Parathyroid adenoma (tissue), 2 donors: ENCODE measurements at regions not wholly inside any gene's neighbourhood (a gene's known extent, or its start where the extent isn't known, plus 50 kb on each side); places are given as distances from the start of the nearest gene placed in this dataset.

Experiments
- H2AFZ ChIP-seq: fragments of 300-600 bp; sonication (generic); one replicate; pipeline ENCODE4 v1.7.0; 2017; ENCODE audit warnings: antibody characterized with exemption, mild to moderate bottlenecking
- H3K27ac ChIP-seq: fragments of 300-600 bp; sonication (generic); one replicate; pipeline ENCODE4 v1.7.0; 2017
- H3K27me3 ChIP-seq: fragments of 300-600 bp; sonication (generic); one replicate; pipeline ENCODE4 v1.7.0; 2017; ENCODE audit warnings: low read length; ENCODE audit not compliant: control insufficient read depth, insufficient read depth
- H3K36me3 ChIP-seq: fragments of 300-600 bp; sonication (generic); one replicate; pipeline ENCODE4 v1.7.0; 2017; ENCODE audit warnings: low read length; ENCODE audit not compliant: control insufficient read depth, insufficient read depth
- H3K4me1 ChIP-seq: fragments of 300-600 bp; sonication (generic); one replicate; pipeline ENCODE4 v1.7.0; 2017; ENCODE audit warnings: control low read depth
- H3K4me2 ChIP-seq: fragments of 300-600 bp; sonication (generic); one replicate; pipeline ENCODE4 v1.7.0; 2017; ENCODE audit warnings: low read length
- H3K4me3 ChIP-seq: fragments of 300-600 bp; sonication (generic); one replicate; pipeline ENCODE4 v1.7.0; 2017; ENCODE audit warnings: low read depth, low read length
- H3K79me2 ChIP-seq: fragments of 300-600 bp; sonication (generic); one replicate; pipeline ENCODE4 v1.7.0; 2017; ENCODE audit warnings: control low read depth
- H3K9ac ChIP-seq: fragments of 300-600 bp; sonication (generic); one replicate; pipeline ENCODE4 v1.7.0; 2017; ENCODE audit warnings: mild to moderate bottlenecking
- H3K9me3 ChIP-seq: fragments of 300-600 bp; sonication (generic); one replicate; pipeline ENCODE4 v1.7.0; 2017; ENCODE audit warnings: low read length; ENCODE audit not compliant: control insufficient read depth
- CTCF ChIP-seq: fragments of 300-600 bp; sonication (generic); IDR thresholded peaks from one replicate; pipeline ENCODE4 v1.7.0; 2017; ENCODE audit warnings: antibody characterized with exemption, mild to moderate bottlenecking
- donor health status: primary hyperparathyroidism.

DNA sequence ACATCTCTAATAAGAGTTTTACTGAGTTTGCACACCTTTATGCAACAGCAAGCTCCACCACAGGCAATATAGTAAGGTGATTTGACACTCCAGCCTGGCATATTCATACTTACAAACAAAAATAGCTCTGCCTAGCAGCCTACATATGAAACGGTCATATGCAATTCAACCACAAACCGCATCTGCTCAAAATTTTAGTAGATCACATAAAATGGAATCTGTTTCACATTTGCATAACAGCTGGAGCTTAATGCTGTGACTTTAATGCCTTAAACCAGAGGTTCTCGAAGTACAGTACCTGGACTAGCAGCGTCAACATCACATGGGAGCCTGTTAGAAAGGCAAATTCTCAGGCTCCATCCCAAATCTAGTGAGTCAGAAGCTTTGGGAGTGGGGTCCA is 578.4 kb downstream of the CDH11 start:
- H3K4me3 ChIP-seq, result no peak overlapping the region
- TF ChIP-seq CTCF, result no peak

DNA sequence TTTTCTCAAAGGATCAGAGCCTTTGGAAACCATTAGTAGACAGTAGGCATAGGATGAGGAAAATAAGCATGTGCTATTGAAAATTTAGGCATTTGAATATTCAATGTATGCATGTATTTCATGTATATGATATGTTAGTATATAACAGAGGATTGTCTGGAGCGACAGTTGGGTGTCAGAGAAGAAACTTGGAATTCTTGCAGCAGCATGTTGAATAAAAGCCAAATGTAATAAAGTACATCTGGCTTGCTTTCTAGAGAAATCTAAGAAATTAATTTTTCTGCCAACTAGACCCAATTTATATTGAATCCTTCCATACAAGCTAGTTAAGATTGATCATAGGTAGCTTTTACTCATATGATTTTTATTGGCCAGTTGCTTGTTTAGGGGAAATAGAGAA is 578.8 kb downstream of the CDH11 start:
- Histone ChIP-seq H3K4me3 (no peak overlapping the region), H3K4me1 (no peaks in the 10 kb centered on the region)
- TF ChIP-seq CTCF, result no peak

More for the DNA sequence above, 578.4 kb downstream of the CDH11 start:
- no peaks in the 10 kb centered on the region for H3K36me3 ChIP-seq
- H3K4me1 ChIP-seq, result no peaks in the 10 kb centered on the region
- H3K9me3 ChIP-seq, result no peaks in the 10 kb centered on the region
- no peak overlapping the region for H3K9ac ChIP-seq
- no peak overlapping the region for H3K27ac ChIP-seq
- no peaks in the 10 kb centered on the region for H3K27me3 ChIP-seq
- no peak overlapping the region for H3K4me2 ChIP-seq
- H2AFZ ChIP-seq, result no peak overlapping the region
- no peaks in the 10 kb centered on the region for H3K79me2 ChIP-seq

DNA sequence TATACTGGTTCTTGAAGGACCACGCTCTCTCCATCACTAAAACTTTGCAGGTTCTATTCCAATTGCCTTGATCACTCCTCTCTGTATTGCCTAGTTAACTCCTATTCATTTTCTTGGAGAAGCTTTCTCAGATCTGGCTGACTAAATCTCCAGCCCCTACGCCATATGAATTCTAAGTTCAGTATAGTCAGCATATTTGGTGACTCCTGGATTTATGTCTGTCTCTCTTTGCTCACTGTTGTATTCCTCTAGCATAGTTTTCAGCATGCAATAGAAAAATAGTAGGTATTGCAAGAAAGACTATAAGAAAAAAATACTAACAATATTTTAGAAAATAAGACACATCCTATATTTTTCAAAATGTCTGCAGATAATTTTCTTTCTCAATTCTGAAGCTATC is 579.7 kb downstream of the CDH11 start:
- Histone ChIP-seq H3K4me1 (no peaks in the 10 kb centered on the region), H3K9ac (no peak overlapping the region), H3K79me2 (no peaks in the 10 kb centered on the region), H3K4me3 (no peak overlapping the region), H2AFZ (no peak overlapping the region), H3K9me3 (no peaks in the 10 kb centered on the region), H3K27me3 (no peaks in the 10 kb centered on the region), H3K4me2 (no peak overlapping the region), H3K36me3 (no peaks in the 10 kb centered on the region), H3K27ac (no peak overlapping the region)
- TF ChIP-seq CTCF, result no peak

More for the DNA sequence above, 578.8 kb downstream of the CDH11 start:
- Histone ChIP-seq H3K27ac (no peak overlapping the region), H2AFZ (no peak overlapping the region), H3K4me2 (no peak overlapping the region), H3K9me3 (no peaks in the 10 kb centered on the region), H3K36me3 (no peaks in the 10 kb centered on the region), H3K79me2 (no peaks in the 10 kb centered on the region), H3K9ac (no peak overlapping the region), H3K27me3 (no peaks in the 10 kb centered on the region)

GRCh38 chr16:64541621-64542020 is 580.2 kb downstream of the CDH11 start:
- Histone ChIP-seq H2AFZ (no peak overlapping the region), H3K79me2 (no peaks in the 10 kb centered on the region), H3K4me2 (no peak overlapping the region), H3K4me3 (no peak overlapping the region), H3K4me1 (no peaks in the 10 kb centered on the region), H3K9ac (no peak overlapping the region), H3K36me3 (no peaks in the 10 kb centered on the region), H3K9me3 (no peaks in the 10 kb centered on the region), H3K27ac (no peak overlapping the region), H3K27me3 (no peaks in the 10 kb centered on the region)
- no peak for TF ChIP-seq CTCF

DNA sequence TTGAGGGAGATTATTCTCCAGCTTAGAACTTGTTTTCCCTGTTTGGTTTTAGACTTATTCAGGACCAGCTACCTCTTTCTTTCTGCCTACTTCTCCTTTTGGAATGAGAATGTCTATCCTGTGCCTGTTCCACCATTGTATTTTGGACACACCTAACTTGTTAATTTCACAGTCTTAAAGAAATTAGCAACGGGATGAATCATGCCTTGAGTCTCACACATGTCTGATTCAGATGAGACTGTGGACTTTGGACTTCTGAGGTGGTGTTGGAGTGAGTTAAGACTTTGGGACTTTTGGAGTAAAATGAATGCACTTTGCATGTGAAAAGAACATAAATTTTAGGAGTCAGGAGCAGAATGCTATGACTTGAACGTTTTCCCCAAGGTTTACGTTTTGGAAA is 581.4 kb downstream of the CDH11 start:
- H3K4me3 ChIP-seq, result no peak overlapping the region
- H3K27me3 ChIP-seq, result no peaks in the 10 kb centered on the region
- H3K4me2 ChIP-seq, result no peak overlapping the region
- H3K9me3 ChIP-seq, result no peaks in the 10 kb centered on the region
- H3K4me1 ChIP-seq, result no peaks in the 10 kb centered on the region
- no peaks in the 10 kb centered on the region for H3K79me2 ChIP-seq
- H3K9ac ChIP-seq, result no peak overlapping the region
- no peak overlapping the region for H2AFZ ChIP-seq
- no peaks in the 10 kb centered on the region for H3K36me3 ChIP-seq
- TF ChIP-seq CTCF, result no peak
- no peak overlapping the region for H3K27ac ChIP-seq
